ENCODE measurements at regions not wholly inside any gene's neighbourhood (a gene's known extent, or its start where the extent isn't known, plus 50 kb on each side); places are given as distances from the start of the nearest gene placed in this dataset.

DNA sequence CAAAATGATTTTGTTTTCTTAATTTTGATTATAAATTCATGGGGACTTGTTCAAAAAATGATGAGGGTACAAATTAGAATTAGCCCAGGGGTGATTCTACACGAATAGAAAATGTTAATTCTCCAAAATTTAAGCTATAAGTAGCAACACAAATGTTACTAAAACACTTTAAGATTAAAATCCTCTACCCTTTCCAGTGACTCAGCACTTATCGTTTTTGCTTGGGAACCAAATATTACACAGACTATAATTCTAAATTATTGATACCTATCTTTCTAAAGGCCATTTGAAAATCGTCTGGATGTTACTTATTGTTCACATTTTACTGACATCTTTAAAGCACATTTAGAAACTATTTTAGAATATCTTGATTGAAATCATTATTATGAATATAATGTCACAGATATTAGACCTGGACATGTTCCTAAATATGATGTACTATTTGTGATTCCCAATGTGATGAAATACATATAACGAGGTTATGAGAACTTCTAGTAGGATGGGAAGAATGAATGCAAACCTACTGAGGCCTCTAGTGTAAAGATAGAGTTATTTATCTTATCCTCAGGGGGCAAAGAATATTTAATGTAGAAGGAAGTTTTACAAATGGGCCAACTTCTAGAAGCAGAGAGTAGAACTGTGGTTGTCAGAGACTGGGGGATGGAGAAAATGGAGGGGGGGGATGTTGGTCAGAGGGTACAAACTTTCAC is 132.0 kb upstream of the TP63 start:
- Histone ChIP-seq H3K36me3 (ENCODE audit: control insufficient read depth in 2 of 2, insufficient read depth in 1 of 2, low read length in 2 of 2) (no peaks in the 10 kb centered on the region), H3K27ac (ENCODE audit: extremely low read depth, low read depth, low read length) (no peak overlapping the region), H3K9me3 (ENCODE audit: control insufficient read depth, insufficient read depth, low read depth, low read length) (no peaks in the 10 kb centered on the region), H3K4me3 (ENCODE audit: low read depth, low read length) (no peak overlapping the region), H3K4me1 (ENCODE audit: control insufficient read depth, insufficient read depth, low read length) (no peaks in the 10 kb centered on the region)
- TF ChIP-seq, protein P1, sequence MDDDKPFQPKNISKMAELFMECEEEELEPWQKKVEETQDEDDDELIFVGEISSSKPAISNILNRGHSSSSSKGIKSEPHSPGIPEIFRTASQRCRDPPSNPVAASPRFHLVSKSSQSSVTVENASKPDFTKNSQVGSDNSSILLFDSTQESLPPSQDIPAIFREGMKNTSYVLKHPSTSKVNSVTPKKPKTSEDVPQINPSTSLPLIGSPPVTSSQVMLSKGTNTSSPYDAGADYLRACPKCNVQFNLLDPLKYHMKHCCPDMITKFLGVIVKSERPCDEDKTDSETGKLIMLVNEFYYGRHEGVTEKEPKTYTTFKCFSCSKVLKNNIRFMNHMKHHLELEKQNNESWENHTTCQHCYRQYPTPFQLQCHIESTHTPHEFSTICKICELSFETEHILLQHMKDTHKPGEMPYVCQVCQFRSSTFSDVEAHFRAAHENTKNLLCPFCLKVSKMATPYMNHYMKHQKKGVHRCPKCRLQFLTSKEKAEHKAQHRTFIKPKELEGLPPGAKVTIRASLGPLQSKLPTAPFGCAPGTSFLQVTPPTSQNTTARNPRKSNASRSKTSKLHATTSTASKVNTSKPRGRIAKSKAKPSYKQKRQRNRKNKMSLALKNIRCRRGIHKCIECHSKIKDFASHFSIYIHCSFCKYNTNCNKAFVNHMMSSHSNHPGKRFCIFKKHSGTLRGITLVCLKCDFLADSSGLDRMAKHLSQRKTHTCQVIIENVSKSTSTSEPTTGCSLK (tag by site-specific recombination; IDR thresholded peaks at IDR 0.05) = no peak
- TF ChIP-seq ZNF404 (tag by site-specific recombination; IDR thresholded peaks at IDR 0.05) (no peak), ZNF623 (tag by site-specific recombination; IDR thresholded peaks at IDR 0.05) (no peak), ZNF350 (tag by site-specific recombination; IDR thresholded peaks at IDR 0.05) (no peak), ZNF600 (tag by site-specific recombination; IDR thresholded peaks at IDR 0.05) (no peak), ZNF433 (tag by site-specific recombination; IDR thresholded peaks at IDR 0.05; ENCODE audit: low read depth) (no peak), ZEB2 (tag by site-specific recombination; IDR thresholded peaks at IDR 0.05) (no peak), ZIC2 (tag by site-specific recombination; IDR thresholded peaks at IDR 0.05) (no peak), ZNF76 (tag by site-specific recombination; IDR thresholded peaks at IDR 0.05; ENCODE audit: borderline replicate concordance, low read depth) (no peak), ZNF664 (tag by site-specific recombination; IDR thresholded peaks at IDR 0.05) (no peak), ZNF24 (tag by site-specific recombination; IDR thresholded peaks at IDR 0.05) (no peak), ZNF211 (tag by site-specific recombination; IDR thresholded peaks at IDR 0.05; ENCODE audit: low read depth) (no peak), ZNF175 (tag by site-specific recombination; IDR thresholded peaks at IDR 0.05) (no peak), HOXD13 (CRISPR knock-in tag; IDR thresholded peaks at IDR 0.05; ENCODE audit: borderline replicate concordance) (no peak), ZNF133 (tag by site-specific recombination; IDR thresholded peaks at IDR 0.05) (no peak)
- TF ChIP-seq, protein P2, sequence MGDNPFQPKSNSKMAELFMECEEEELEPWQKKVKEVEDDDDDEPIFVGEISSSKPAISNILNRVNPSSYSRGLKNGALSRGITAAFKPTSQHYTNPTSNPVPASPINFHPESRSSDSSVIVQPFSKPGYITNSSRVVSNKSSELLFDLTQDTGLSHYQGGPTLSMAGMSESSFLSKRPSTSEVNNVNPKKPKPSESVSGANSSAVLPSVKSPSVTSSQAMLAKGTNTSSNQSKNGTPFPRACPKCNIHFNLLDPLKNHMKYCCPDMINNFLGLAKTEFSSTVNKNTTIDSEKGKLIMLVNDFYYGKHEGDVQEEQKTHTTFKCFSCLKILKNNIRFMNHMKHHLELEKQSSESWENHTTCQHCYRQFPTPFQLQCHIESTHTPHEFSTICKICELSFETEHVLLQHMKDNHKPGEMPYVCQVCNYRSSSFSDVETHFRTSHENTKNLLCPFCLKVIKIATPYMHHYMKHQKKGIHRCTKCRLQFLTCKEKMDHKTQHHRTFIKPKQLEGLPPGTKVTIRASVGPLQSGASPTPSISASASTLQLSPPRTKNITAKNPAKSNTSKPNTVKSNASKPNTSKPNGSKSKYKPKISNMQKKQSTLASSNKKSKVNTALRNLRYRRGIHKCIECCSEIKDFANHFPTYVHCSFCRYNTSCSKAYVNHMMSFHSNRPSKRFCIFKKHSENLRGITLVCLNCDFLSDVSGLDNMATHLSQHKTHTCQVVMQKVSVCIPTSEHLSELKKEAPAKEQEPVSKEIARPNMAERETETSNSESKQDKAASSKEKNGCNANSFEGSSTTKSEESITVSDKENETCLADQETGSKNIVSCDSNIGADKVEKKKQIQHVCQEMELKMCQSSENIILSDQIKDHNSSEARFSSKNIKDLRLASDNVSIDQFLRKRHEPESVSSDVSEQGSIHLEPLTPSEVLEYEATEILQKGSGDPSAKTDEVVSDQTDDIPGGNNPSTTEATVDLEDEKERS (tag by site-specific recombination; IDR thresholded peaks at IDR 0.05) = no peak
- CTCF ChIA-PET = no interaction called here
- POLR2A ChIA-PET = no interaction called here

DNA sequence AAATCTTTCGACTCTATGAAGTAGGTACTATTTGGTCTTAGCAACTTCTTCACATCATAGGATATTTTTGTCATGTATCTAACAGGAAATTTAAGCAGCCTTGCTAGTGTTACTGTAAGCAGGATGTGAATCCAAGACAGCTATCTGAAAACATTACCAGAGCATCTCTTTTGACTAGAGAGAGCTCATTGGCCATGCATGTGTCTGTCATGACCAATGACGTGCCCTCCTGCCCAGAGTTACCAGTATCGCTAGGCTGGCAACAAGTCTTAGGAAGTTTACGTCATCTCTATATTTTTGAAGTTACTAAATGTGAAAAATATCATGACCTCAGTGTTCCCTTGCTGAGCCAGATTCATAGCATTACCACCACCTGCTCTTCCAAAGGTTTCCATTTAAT is 130.9 kb upstream of the TP63 start:
- no peak overlapping the region for H3K27ac ChIP-seq (ENCODE audit: extremely low read depth, low read depth, low read length)
- H3K4me1 ChIP-seq (ENCODE audit: control insufficient read depth, insufficient read depth, low read length) = no peaks in the 10 kb centered on the region
- CTCF ChIA-PET = interaction anchor here (0.7 kb wide), 1 partner anchor 245 kb away, joined by 3 read pairs; no protein-coding TSS in a partner anchor
- TF ChIP-seq ZNF596 (tag by site-specific recombination; IDR thresholded peaks at IDR 0.05) (no peak), SALL2 (tag by site-specific recombination; IDR thresholded peaks at IDR 0.05; ENCODE audit: borderline replicate concordance) (no peak), ZNF248 (tag by site-specific recombination; IDR thresholded peaks at IDR 0.05) (no peak), YY2 (tag by site-specific recombination; IDR thresholded peaks at IDR 0.05) (no peak), ZNF140 (tag by site-specific recombination; IDR thresholded peaks at IDR 0.05) (no peak), ZFP3 (tag by site-specific recombination; IDR thresholded peaks at IDR 0.05; ENCODE audit: low read depth) (no peak), ZNF324 (tag by site-specific recombination; IDR thresholded peaks at IDR 0.05) (no peak), ZNF404 (tag by site-specific recombination; IDR thresholded peaks at IDR 0.05) (no peak), KLF8 (tag by site-specific recombination; IDR thresholded peaks at IDR 0.05) (no peak)
- TF ChIP-seq, protein P3, sequence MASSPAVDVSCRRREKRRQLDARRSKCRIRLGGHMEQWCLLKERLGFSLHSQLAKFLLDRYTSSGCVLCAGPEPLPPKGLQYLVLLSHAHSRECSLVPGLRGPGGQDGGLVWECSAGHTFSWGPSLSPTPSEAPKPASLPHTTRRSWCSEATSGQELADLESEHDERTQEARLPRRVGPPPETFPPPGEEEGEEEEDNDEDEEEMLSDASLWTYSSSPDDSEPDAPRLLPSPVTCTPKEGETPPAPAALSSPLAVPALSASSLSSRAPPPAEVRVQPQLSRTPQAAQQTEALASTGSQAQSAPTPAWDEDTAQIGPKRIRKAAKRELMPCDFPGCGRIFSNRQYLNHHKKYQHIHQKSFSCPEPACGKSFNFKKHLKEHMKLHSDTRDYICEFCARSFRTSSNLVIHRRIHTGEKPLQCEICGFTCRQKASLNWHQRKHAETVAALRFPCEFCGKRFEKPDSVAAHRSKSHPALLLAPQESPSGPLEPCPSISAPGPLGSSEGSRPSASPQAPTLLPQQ (tag by site-specific recombination; IDR thresholded peaks at IDR 0.05) = no peak
- TF ChIP-seq, protein P4, sequence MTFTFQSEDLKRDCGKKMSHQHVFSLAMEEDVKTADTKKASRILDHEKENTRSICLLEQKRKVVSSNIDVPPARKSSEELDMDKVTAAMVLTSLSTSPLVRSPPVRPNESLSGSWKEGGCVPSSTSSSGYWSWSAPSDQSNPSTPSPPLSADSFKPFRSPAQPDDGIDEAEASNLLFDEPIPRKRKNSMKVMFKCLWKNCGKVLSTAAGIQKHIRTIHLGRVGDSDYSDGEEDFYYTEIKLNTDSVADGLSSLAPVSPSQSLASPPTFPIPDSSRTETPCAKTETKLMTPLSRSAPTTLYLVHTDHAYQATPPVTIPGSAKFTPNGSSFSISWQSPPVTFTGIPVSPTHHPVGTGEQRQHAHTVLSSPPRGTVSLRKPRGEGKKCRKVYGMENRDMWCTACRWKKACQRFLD (tag by site-specific recombination; IDR thresholded peaks at IDR 0.05) = no peak
- TF ChIP-seq, protein P5, sequence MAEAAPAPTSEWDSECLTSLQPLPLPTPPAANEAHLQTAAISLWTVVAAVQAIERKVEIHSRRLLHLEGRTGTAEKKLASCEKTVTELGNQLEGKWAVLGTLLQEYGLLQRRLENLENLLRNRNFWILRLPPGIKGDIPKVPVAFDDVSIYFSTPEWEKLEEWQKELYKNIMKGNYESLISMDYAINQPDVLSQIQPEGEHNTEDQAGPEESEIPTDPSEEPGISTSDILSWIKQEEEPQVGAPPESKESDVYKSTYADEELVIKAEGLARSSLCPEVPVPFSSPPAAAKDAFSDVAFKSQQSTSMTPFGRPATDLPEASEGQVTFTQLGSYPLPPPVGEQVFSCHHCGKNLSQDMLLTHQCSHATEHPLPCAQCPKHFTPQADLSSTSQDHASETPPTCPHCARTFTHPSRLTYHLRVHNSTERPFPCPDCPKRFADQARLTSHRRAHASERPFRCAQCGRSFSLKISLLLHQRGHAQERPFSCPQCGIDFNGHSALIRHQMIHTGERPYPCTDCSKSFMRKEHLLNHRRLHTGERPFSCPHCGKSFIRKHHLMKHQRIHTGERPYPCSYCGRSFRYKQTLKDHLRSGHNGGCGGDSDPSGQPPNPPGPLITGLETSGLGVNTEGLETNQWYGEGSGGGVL (tag by site-specific recombination; IDR thresholded peaks at IDR 0.05) = no peak

More for the DNA sequence above, 130.9 kb upstream of the TP63 start:
- no peaks in the 10 kb centered on the region for H3K9me3 ChIP-seq (ENCODE audit: control insufficient read depth, insufficient read depth, low read depth, low read length)
- no peak overlapping the region for H3K4me3 ChIP-seq (ENCODE audit: low read depth, low read length)
- POLR2A ChIA-PET = no interaction called here
- no peaks in the 10 kb centered on the region for H3K36me3 ChIP-seq (ENCODE audit: control insufficient read depth in 2 of 2, insufficient read depth in 1 of 2, low read length in 2 of 2)

Measured in HEK293 (cell line).